Neural progenitor cell (in vitro differentiated cells): ENCODE measurements at regions not wholly inside any gene's neighbourhood (a gene's known extent, or its start where the extent isn't known, plus 50 kb on each side); places are given as distances from the start of the nearest gene placed in this dataset.
A peak's percentile ranks its signal among the peaks of the same experiment; 100 is the strongest.

ENCODE experiments used
- DNase-seq: peaks from one replicate; pipeline ENCODE4 v3.0.0-alpha.2; 2016; ENCODE audit warnings: low spot score
- H2AFZ ChIP-seq: fragments of 200-600 bp; sonication (generic); replicated peaks from 2 replicates; pipeline ENCODE4 v1.6.1; 2016; ENCODE audit warnings: antibody characterized with exemption
- H3F3A ChIP-seq: fragments of 200-600 bp; sonication (generic); 2 replicates; pipeline ENCODE4 v1.6.1; 2016; ENCODE audit warnings: antibody characterized with exemption, low read depth
- H3K27ac ChIP-seq: fragments of 200-600 bp; sonication (generic); 2 replicates; pipeline ENCODE4 v1.5.1; 2016; ENCODE audit warnings: mild to moderate bottlenecking
- H3K27me3 ChIP-seq: fragments of 200-600 bp; sonication (generic); 2 replicates; pipeline ENCODE4 v1.6.1; 2016; ENCODE audit warnings: mild to moderate bottlenecking, moderate library complexity
- H3K36me3 ChIP-seq: fragments of 200-600 bp; sonication (generic); 2 replicates; pipeline ENCODE4 v1.5.1; 2016
- H3K4me1 ChIP-seq: fragments of 200-600 bp; sonication (generic); 2 replicates; pipeline ENCODE4 v1.6.1; 2016; ENCODE audit warnings: mixed run types
- H3K4me2 ChIP-seq: fragments of 200-600 bp; sonication (generic); 2 replicates; pipeline ENCODE4 v1.6.1; 2016
- H3K4me3 ChIP-seq: fragments of 200-600 bp; sonication (generic); 2 replicates; pipeline ENCODE4 v1.5.1; 2016
- H3K79me2 ChIP-seq: fragments of 200-600 bp; sonication (generic); 2 replicates; pipeline ENCODE4 v1.6.1; 2016; ENCODE audit warnings: low read depth
- H3K9ac ChIP-seq: fragments of 200-600 bp; sonication (generic); 2 replicates; pipeline ENCODE4 v1.6.1; 2016
- H3K9me3 ChIP-seq: fragments of 200-600 bp; sonication (generic); 2 replicates; pipeline ENCODE4 v1.5.1; 2016; ENCODE audit warnings: low read depth
- H4K20me1 ChIP-seq: fragments of 200-600 bp; sonication (generic); 2 replicates; pipeline ENCODE4 v1.6.1; 2016; ENCODE audit warnings: low read depth
- H3K27ac Mint-ChIP-seq: 3 replicates; pipeline ENCODE4 v1.8.0; 2021; ENCODE audit warnings: mixed read lengths
- H3K27me3 Mint-ChIP-seq: 2 replicates; pipeline ENCODE4 v1.8.0; 2022; ENCODE audit warnings: low read depth, mild to moderate bottlenecking, inconsistent platforms, moderate library complexity, mixed read lengths; ENCODE audit not compliant: insufficient read depth
- H3K36me3 Mint-ChIP-seq: 3 replicates; pipeline ENCODE4 v1.8.0; 2021; ENCODE audit warnings: mixed read lengths
- H3K4me1 Mint-ChIP-seq: 3 replicates; pipeline ENCODE4 v1.8.0; 2021; ENCODE audit warnings: mixed read lengths
- H3K4me3 Mint-ChIP-seq: 3 replicates; pipeline ENCODE4 v1.8.0; 2021; ENCODE audit warnings: mild to moderate bottlenecking, moderate library complexity, mixed read lengths
- H3K9me3 Mint-ChIP-seq: 3 replicates; pipeline ENCODE4 v1.8.0; 2020; ENCODE audit warnings: mixed read lengths
- CTCF ChIP-seq: fragments of 200-600 bp; sonication (generic); IDR thresholded peaks from 2 replicates; pipeline ENCODE4 v1.5.1; 2017; ENCODE audit warnings: antibody characterized with exemption, mild to moderate bottlenecking
- EZH2 ChIP-seq: fragments of 200-600 bp; sonication (generic); IDR thresholded peaks from 2 replicates; pipeline ENCODE4 v1.6.1; 2017; ENCODE audit warnings: antibody characterized with exemption, mild to moderate bottlenecking, moderate library complexity
- EZH2phosphoT487 ChIP-seq: fragments of 200-600 bp; sonication (generic); IDR thresholded peaks from 2 replicates; pipeline ENCODE4 v1.6.1; 2017; ENCODE audit warnings: antibody characterized with exemption

DNA sequence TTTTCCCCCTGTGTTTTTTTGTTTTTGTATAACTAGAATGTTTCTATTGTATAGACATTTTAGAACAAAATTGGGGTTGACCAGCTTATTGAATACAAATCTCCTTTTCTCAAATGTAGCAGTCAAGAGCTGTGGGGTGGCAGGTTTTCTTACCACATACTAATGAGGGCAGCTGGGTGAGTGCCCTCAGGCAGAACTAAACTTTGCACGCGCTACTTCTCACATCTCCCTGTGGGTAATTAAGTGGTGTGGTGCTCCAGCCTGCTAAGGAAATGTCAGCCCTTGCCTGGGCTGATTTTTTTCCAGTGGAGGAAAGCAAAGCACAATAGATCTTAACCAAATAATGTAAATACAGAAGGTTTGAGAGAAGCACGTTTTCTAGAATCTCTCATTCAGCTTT is 717.6 kb upstream of the TENM3 start:
- H3K4me3 ChIP-seq, result no peak overlapping the region
- TF ChIP-seq EZH2, result no peak
- no peak overlapping the region for H3K9ac ChIP-seq
- Mint-ChIP-seq H3K9me3 (peaks cover 18% of the 10 kb centered on the region), H3K27ac (peak overlapping the region; percentile 43), H3K4me1 (peaks cover 38% of the 10 kb centered on the region), H3K27me3 (peaks cover 3% of the 10 kb centered on the region), H3K4me3 (no peak overlapping the region), H3K36me3 (peaks cover 4% of the 10 kb centered on the region)
- peak; percentile 53 for DNase-seq
- no peaks in the 10 kb centered on the region for H3K79me2 ChIP-seq
- no peaks in the 10 kb centered on the region for H4K20me1 ChIP-seq
- H3K27ac ChIP-seq, result no peak overlapping the region
- no peak overlapping the region for H3K4me2 ChIP-seq
- no peaks in the 10 kb centered on the region for H3K27me3 ChIP-seq
- H3K9me3 ChIP-seq, result no peaks in the 10 kb centered on the region
- no peak overlapping the region for H2AFZ ChIP-seq
- H3F3A ChIP-seq, result peaks cover 9% of the 10 kb centered on the region
- H3K36me3 ChIP-seq, result no peaks in the 10 kb centered on the region
- H3K4me1 ChIP-seq, result peaks cover 35% of the 10 kb centered on the region

GRCh38 chr4:181528570-181529184 is 714.5 kb upstream of the TENM3 start:
- H3K27ac ChIP-seq, result no peak overlapping the region
- H3K4me3 ChIP-seq, result no peak overlapping the region
- peaks cover 36% of the 10 kb centered on the region for H3K4me1 Mint-ChIP-seq
- H3K27me3 ChIP-seq, result no peaks in the 10 kb centered on the region
- H2AFZ ChIP-seq, result peak overlapping the region; percentile 79
- no peak overlapping the region for H3K9ac ChIP-seq
- peak; percentile 93 for DNase-seq
- peaks cover 33% of the 10 kb centered on the region for H3K4me1 ChIP-seq
- peaks cover 3% of the 10 kb centered on the region for H3K27me3 Mint-ChIP-seq
- peak; percentile 95 for TF ChIP-seq CTCF
- no peak for TF ChIP-seq EZH2
- H3K9me3 Mint-ChIP-seq, result peaks cover 6% of the 10 kb centered on the region
- no peak overlapping the region for H3K4me2 ChIP-seq
- no peaks in the 10 kb centered on the region for H3K36me3 ChIP-seq
- H3K36me3 Mint-ChIP-seq, result no peaks in the 10 kb centered on the region
- no peaks in the 10 kb centered on the region for H4K20me1 ChIP-seq
- H3F3A ChIP-seq, result peaks cover 8% of the 10 kb centered on the region
- H3K4me3 Mint-ChIP-seq, result no peak overlapping the region
- H3K27ac Mint-ChIP-seq, result no peak overlapping the region
- H3K9me3 ChIP-seq, result no peaks in the 10 kb centered on the region
- H3K79me2 ChIP-seq, result no peaks in the 10 kb centered on the region

- Histone ChIP-seq H3K27ac (no peak overlapping the region), H3K27me3 (no peaks in the 10 kb centered on the region), H3K79me2 (no peaks in the 10 kb centered on the region), H3K4me3 (no peak overlapping the region), H3K4me1 (peaks cover 25% of the 10 kb centered on the region), H3K36me3 (no peaks in the 10 kb centered on the region), H3K9ac (no peak overlapping the region), H2AFZ (no peak overlapping the region), H3K9me3 (no peaks in the 10 kb centered on the region), H3K4me2 (no peak overlapping the region), H3F3A (no peaks in the 10 kb centered on the region), H4K20me1 (no peaks in the 10 kb centered on the region)
- DNase-seq, result no peak
- Mint-ChIP-seq H3K27me3 (peaks cover 4% of the 10 kb centered on the region), H3K27ac (no peak overlapping the region), H3K4me1 (peaks cover 34% of the 10 kb centered on the region), H3K9me3 (peaks cover 5% of the 10 kb centered on the region), H3K4me3 (no peak overlapping the region), H3K36me3 (no peaks in the 10 kb centered on the region)
- TF ChIP-seq CTCF (no peak), EZH2phosphoT487 (no peak), EZH2 (no peak)
Observed at GRCh38 chr4:181529537-181529936, 713.7 kb upstream of the TENM3 start.

DNA sequence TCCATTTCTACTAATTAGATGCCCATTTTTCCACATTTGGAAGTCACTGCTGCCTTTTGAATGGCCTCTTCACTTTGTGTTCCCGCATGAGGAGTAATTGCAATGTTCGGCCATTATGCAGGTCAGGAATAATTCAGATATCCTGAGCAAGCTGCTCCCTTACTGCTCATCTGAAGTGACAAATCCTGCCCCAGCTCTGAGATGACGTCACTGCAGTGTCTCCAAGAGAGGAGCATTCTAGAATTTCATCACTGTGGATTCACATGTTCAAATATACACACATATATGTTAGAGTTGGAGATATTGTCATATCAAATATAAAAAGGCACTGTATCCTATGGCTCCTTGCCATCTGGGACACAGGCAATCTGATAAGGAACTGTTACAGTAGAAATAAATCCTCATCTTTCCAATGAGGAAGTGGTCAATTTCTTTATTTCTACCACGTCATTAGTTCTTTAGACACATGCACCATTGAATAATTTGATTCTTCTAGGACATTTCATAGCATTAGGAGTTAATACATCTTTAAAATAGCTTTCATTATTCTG is 706.9 kb upstream of the TENM3 start:
- Histone ChIP-seq H4K20me1 (no peaks in the 10 kb centered on the region), H2AFZ (no peak overlapping the region), H3K79me2 (no peaks in the 10 kb centered on the region), H3K4me1 (no peaks in the 10 kb centered on the region), H3K4me3 (no peak overlapping the region), H3K9me3 (no peaks in the 10 kb centered on the region), H3K4me2 (no peak overlapping the region), H3K27ac (no peak overlapping the region), H3K9ac (no peak overlapping the region), H3K27me3 (no peaks in the 10 kb centered on the region), H3F3A (no peaks in the 10 kb centered on the region), H3K36me3 (no peaks in the 10 kb centered on the region)
- Mint-ChIP-seq H3K27me3 (peaks cover 5% of the 10 kb centered on the region), H3K4me3 (no peak overlapping the region), H3K36me3 (no peaks in the 10 kb centered on the region), H3K4me1 (no peaks in the 10 kb centered on the region), H3K9me3 (no peaks in the 10 kb centered on the region), H3K27ac (no peak overlapping the region)
- TF ChIP-seq EZH2phosphoT487 (no peak), CTCF (no peak), EZH2 (no peak)
- DNase-seq, result no peak
